ENCODE measurements at regions not wholly inside any gene's neighbourhood (a gene's known extent, or its start where the extent isn't known, plus 50 kb on each side); places are given as distances from the start of the nearest gene placed in this dataset.

GRCh38 chr18:43777636-43778304 is 500.5 kb upstream of the SYT4 start:
- TF ChIP-seq CTCF (conservative IDR thresholded peaks at IDR 0.05 in 1 of 2, IDR thresholded peaks at IDR 0.05 in 1 of 2; ENCODE audit: extremely low read depth in 1 of 2, insufficient read depth in 1 of 2, low read depth in 1 of 2, low read length in 2 of 2) = no peak
- no peak for TF ChIP-seq EZH2 (IDR thresholded peaks at IDR 0.05; ENCODE audit: borderline replicate concordance, low read length)

Data from mammary epithelial cell (primary cell).